Spleen (tissue), 11 donors: ENCODE measurements at regions not wholly inside any gene's neighbourhood (a gene's known extent, or its start where the extent isn't known, plus 50 kb on each side); places are given as distances from the start of the nearest gene placed in this dataset.

Source experiments
- DNase-seq: peaks from one replicate; pipeline ENCODE4 v3.0.0-alpha.2; 2020
- H3K27ac ChIP-seq, 8 donors: fragments of 200-600 bp; sonication (generic) in 7 of 8; 1 replicate in 4 of 8; 2 replicates in 4 of 8; pipeline versions ENCODE4 v1.5.0 to v1.8.0; 2016 to 2021; ENCODE audit warnings: inconsistent platforms in 4 of 8, mild to moderate bottlenecking in 4 of 8, moderate library complexity in 1 of 8
- H3K27me3 ChIP-seq, 7 donors: fragments of 200-600 bp; sonication (generic) in 6 of 7; replicated peaks in 1 of 7; 1 replicate in 4 of 7; 2 replicates in 3 of 7; pipeline versions ENCODE4 v1.5.0 to v1.8.0; 2016 to 2021; ENCODE audit warnings: inconsistent platforms in 3 of 7, mild to moderate bottlenecking in 1 of 7
- H3K36me3 ChIP-seq, 6 donors: fragments of 200-600 bp; sonication (generic) in 5 of 6; 1 replicate in 4 of 6; 2 replicates in 2 of 6; pipeline versions ENCODE4 v1.5.0 to v1.8.0; 2016 to 2021; ENCODE audit warnings: inconsistent platforms in 2 of 6
- H3K4me1 ChIP-seq, 6 donors: fragments of 200-600 bp; sonication (generic) in 5 of 6; 1 replicate in 3 of 6; 2 replicates in 3 of 6; pipeline versions ENCODE4 v1.5.0 to v1.8.0; 2016 to 2021; ENCODE audit warnings: inconsistent platforms in 3 of 6
- H3K4me3 ChIP-seq, 8 donors: fragments of 200-600 bp; sonication (generic) in 7 of 8; 1 replicate in 4 of 8; 2 replicates in 4 of 8; pipeline versions ENCODE4 v1.5.0 to v1.8.0; 2016 to 2021; ENCODE audit warnings: inconsistent platforms in 4 of 8, mild to moderate bottlenecking in 4 of 8, moderate library complexity in 2 of 8
- H3K9me3 ChIP-seq, 8 donors: fragments of 200-600 bp; sonication (generic) in 7 of 8; 1 replicate in 4 of 8; 2 replicates in 4 of 8; pipeline versions ENCODE4 v1.5.0 to v1.8.0; 2016 to 2021; ENCODE audit warnings: inconsistent platforms in 4 of 8
- CTCF ChIP-seq, 11 experiments: fragments of 200-600 bp in 7 of 11; fragments of 450-650 bp in 4 of 11; sonication (generic) in 4 of 11; IDR thresholded peaks in 8 of 11; conservative IDR thresholded peaks in 3 of 11; 1 replicate in 7 of 11; 2 replicates in 4 of 11; pipeline versions ENCODE4 v1.4.0 to v1.8.0; 2016 to 2021; ENCODE audit warnings: antibody characterized with exemption in 11 of 11, inconsistent platforms in 4 of 11, mild to moderate bottlenecking in 1 of 11
- POLR2A ChIP-seq, 3 donors: fragments of 450-650 bp; IDR thresholded peaks; one replicate each; pipeline ENCODE4 v1.5.1; 2017; ENCODE audit warnings: antibody characterized with exemption in 3 of 3, mild to moderate bottlenecking in 1 of 3
- POLR2AphosphoS5 ChIP-seq, 3 donors: sonication (generic); formaldehyde crosslinking; IDR thresholded peaks; one replicate each; pipeline ENCODE4 v1.5.1; 2017; ENCODE audit warnings: antibody characterized with exemption in 3 of 3
- WGBS, 5 donors: extraction: QIAGEN DNeasy Blood & Tissue Kit in 3 of 5; methylation state at CpG; one replicate each; pipeline versions ENCODE4 v1.1.5 to v1.1.7; 2013 to 2018; 5-methylcytosine and 5-hydroxymethylcytosine counted together
- intact Hi-C: fragments of 100-400 bp; cut with DNase I; formaldehyde crosslinking; loops from one replicate; pipeline ENCODE4 v1.15.0; 2023; ENCODE audit warnings: low total_unique reads
- donor health status: healthy with polysubstance abuse.
- donor health status: DM: no; HTN: no; CAD: no; lungs with moderate emphysema.
- donor health status: DM: no; HTN: no; CAD: no.
- donor health status: Bipolar disorder and iron deficiency.
- donor health status: healthy.
- donor health status: DM: no; HTN: no; CAD: no.
- donor health status: DM: yes; HTN: yes; CAD: no.

GRCh38 chr7:42440951-42441350 lies 203.9 kb upstream of the GLI3 start:
- intact Hi-C loops: no loop called here
- TF ChIP-seq CTCF (IDR thresholded peaks at IDR 0.05 in 8 of 11, conservative IDR thresholded peaks at IDR 0.05 in 3 of 11): no peak
- TF ChIP-seq POLR2AphosphoS5 (IDR thresholded peaks at IDR 0.05): no peak
- TF ChIP-seq POLR2A (IDR thresholded peaks at IDR 0.05): no peak
- DNase-seq: no peak
- Histone ChIP-seq H3K27ac (no peak overlapping the region), H3K4me1 (no peaks in the 10 kb centered on the region), H3K9me3 (peaks cover 0 to 46% (median 29%) of the 10 kb centered on the region in 8 donors), H3K36me3 (no peaks in the 10 kb centered on the region), H3K4me3 (no peak overlapping the region), H3K27me3 (no peaks in the 10 kb centered on the region)
- 72 to 99% (median 94%) methylated on average over 5 of the region's 5 CpGs for WGBS, 5 donors

GRCh38 chr7:42432644-42433043 lies 195.6 kb upstream of the GLI3 start:
- DNase-seq: no peak
- no peak overlapping the region for H3K27ac ChIP-seq
- H3K27me3 ChIP-seq: no peaks in the 10 kb centered on the region
- H3K9me3 ChIP-seq: peaks cover 0 to 4% (median 0%) of the 10 kb centered on the region in 8 donors
- H3K36me3 ChIP-seq: no peaks in the 10 kb centered on the region
- intact Hi-C loops: no loop called here
- TF ChIP-seq POLR2A (IDR thresholded peaks at IDR 0.05) (no peak), POLR2AphosphoS5 (IDR thresholded peaks at IDR 0.05) (no peak), CTCF (IDR thresholded peaks at IDR 0.05 in 8 of 11, conservative IDR thresholded peaks at IDR 0.05 in 3 of 11) (no peak)
- WGBS, 5 donors: 23 to 35% (median 26%) methylated on average over 1 of the region's 1 CpG
- no peak overlapping the region for H3K4me3 ChIP-seq
- H3K4me1 ChIP-seq: no peaks in the 10 kb centered on the region

GRCh38 chr7:42431873-42432272 lies 194.9 kb upstream of the GLI3 start:
- Histone ChIP-seq H3K9me3 (peaks cover 0 to 4% (median 0%) of the 10 kb centered on the region in 8 donors), H3K36me3 (no peaks in the 10 kb centered on the region), H3K4me1 (no peaks in the 10 kb centered on the region), H3K27ac (no peak overlapping the region), H3K4me3 (no peak overlapping the region), H3K27me3 (no peaks in the 10 kb centered on the region)
- no peak for DNase-seq
- 69 to 84% (median 74%) methylated on average over 2 of the region's 2 CpGs for WGBS, 5 donors
- intact Hi-C loops: no loop called here
- TF ChIP-seq POLR2A (IDR thresholded peaks at IDR 0.05) (no peak), CTCF (IDR thresholded peaks at IDR 0.05 in 8 of 11, conservative IDR thresholded peaks at IDR 0.05 in 3 of 11) (no peak), POLR2AphosphoS5 (IDR thresholded peaks at IDR 0.05) (no peak)

DNA sequence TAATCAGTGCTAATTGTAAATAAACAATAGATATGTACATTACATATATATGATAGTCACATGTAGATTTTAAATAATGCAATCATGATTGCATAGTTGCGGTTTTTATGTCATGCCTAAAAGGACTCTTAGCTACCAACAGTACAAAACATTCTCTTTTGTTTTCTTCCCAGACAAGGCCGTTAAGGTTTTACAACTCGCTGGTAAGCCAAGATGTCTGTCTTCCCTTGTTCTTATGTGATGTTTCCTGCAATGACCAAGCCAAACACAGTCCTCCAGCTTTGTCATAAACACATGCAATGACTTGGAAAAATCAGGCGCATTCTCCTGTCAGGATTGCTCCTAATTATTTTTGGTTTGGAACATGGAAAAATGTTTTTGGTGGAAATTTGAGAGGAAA lies 192.3 kb upstream of the GLI3 start:
- TF ChIP-seq CTCF (IDR thresholded peaks at IDR 0.05 in 8 of 11, conservative IDR thresholded peaks at IDR 0.05 in 3 of 11) (no peak), POLR2A (IDR thresholded peaks at IDR 0.05) (no peak), POLR2AphosphoS5 (IDR thresholded peaks at IDR 0.05) (no peak)
- 69 to 80% (median 76%) methylated on average over 4 of the region's 4 CpGs for WGBS, 5 donors
- Histone ChIP-seq H3K36me3 (no peaks in the 10 kb centered on the region), H3K9me3 (no peaks in the 10 kb centered on the region), H3K27ac (no peak overlapping the region), H3K4me1 (no peaks in the 10 kb centered on the region), H3K27me3 (no peaks in the 10 kb centered on the region), H3K4me3 (no peak overlapping the region)
- intact Hi-C loops: no loop called here
- no peak for DNase-seq
